LHCN-M2 (cell line): ENCODE measurements at regions not wholly inside any gene's neighbourhood (a gene's known extent, or its start where the extent isn't known, plus 50 kb on each side); places are given as distances from the start of the nearest gene placed in this dataset.

Source experiments
- DNase-seq: peaks from one replicate; pipeline ENCODE4 v3.0.0-alpha.2; 2012; ENCODE audit warnings: low read depth

GRCh38 chr15:39438799-39439592 is 141.9 kb upstream of the THBS1 start:
- no peak for DNase-seq

- DNase-seq = no peak
These were observed 138.0 kb upstream of the THBS1 start for GRCh38 chr15:39442898-39443297.

- DNase-seq = no peak
These were observed 137.1 kb upstream of the THBS1 start for GRCh38 chr15:39443659-39444219.

- DNase-seq = peak; percentile 22
These were observed 136.0 kb upstream of the THBS1 start for GRCh38 chr15:39444735-39445470.

GRCh38 chr15:39445931-39446330 is 134.9 kb upstream of the THBS1 start:
- no peak for DNase-seq

GRCh38 chr15:39447346-39447745 is 133.5 kb upstream of the THBS1 start:
- no peak for DNase-seq

- DNase-seq = no peak
These were observed 133.0 kb upstream of the THBS1 start for GRCh38 chr15:39447881-39448280.

- DNase-seq = no peak
These were observed 132.5 kb upstream of the THBS1 start for GRCh38 chr15:39448409-39448808.

GRCh38 chr15:39451121-39451688 is 129.7 kb upstream of the THBS1 start:
- no peak for DNase-seq

GRCh38 chr15:39451871-39452270 is 129.0 kb upstream of the THBS1 start:
- no peak for DNase-seq

GRCh38 chr15:39453620-39454019 is 127.3 kb upstream of the THBS1 start:
- DNase-seq = no peak

GRCh38 chr15:39454189-39454986 is 126.5 kb upstream of the THBS1 start:
- peak; percentile 27 for DNase-seq

- no peak for DNase-seq
These were observed 125.3 kb upstream of the THBS1 start for GRCh38 chr15:39455471-39455991.

- DNase-seq = no peak
These were observed 124.7 kb upstream of the THBS1 start for GRCh38 chr15:39456159-39456558.

- DNase-seq = no peak
These were observed 124.1 kb upstream of the THBS1 start for GRCh38 chr15:39456582-39457330.

GRCh38 chr15:39458131-39458530 is 122.7 kb upstream of the THBS1 start:
- no peak for DNase-seq

GRCh38 chr15:39459548-39459947 is 121.3 kb upstream of the THBS1 start:
- DNase-seq = peak; percentile 65

- DNase-seq = no peak
These were observed 120.1 kb upstream of the THBS1 start for GRCh38 chr15:39460748-39461147.

GRCh38 chr15:39461536-39462130 is 119.2 kb upstream of the THBS1 start:
- peak; percentile 74 for DNase-seq

- peak; percentile 62 for DNase-seq
These were observed 118.2 kb upstream of the THBS1 start for GRCh38 chr15:39462691-39463090.
